ENCODE measurements at regions not wholly inside any gene's neighbourhood (a gene's known extent, or its start where the extent isn't known, plus 50 kb on each side); places are given as distances from the start of the nearest gene placed in this dataset.

DNA sequence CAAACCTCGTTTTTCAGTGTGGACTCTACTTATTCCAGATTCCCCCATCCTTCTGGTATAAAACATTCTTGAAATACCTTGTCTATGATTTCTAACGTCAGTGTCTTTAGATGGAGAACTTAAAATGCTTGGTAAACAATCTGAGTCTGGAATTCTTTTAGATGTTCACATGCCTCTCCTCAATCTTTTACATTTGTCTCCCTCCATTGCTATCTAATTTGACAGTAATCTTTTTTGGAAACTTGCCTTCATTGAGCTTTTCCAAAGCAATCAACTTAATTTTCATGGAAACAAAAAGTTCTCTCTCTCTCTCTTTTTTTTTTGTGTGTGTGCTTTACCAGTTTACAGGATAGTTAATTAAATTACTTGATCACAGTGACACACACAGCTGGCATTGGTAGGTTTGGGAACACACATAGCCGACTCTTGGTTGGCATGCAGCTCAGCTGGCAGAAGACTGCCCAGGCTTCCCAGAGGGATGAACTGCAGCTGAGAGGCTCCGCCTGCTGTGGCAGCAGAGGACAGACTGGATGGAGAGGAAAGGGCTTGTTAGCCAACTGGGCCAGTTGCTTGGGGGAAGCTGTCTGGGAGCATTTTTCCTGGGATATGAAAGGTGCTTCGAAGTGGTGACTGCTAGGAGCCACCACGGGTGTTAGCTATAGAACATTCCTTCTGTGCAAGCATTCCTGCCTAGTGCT, 271.3 kb downstream of the ZSWIM6 start:
- no peak for TF ChIP-seq RFX5 (IDR thresholded peaks at IDR 0.05; ENCODE audit: borderline replicate concordance, low read depth, low read length)
- no peak for TF ChIP-seq EP300 (IDR thresholded peaks at IDR 0.05; ENCODE audit: borderline replicate concordance in 1 of 2, low read depth in 2 of 2, low read length in 2 of 2)
- TF ChIP-seq BCL11A (IDR thresholded peaks at IDR 0.05; ENCODE audit: low read depth in 2 of 2, low read length in 2 of 2), result no peak
- TF ChIP-seq, protein P1, sequence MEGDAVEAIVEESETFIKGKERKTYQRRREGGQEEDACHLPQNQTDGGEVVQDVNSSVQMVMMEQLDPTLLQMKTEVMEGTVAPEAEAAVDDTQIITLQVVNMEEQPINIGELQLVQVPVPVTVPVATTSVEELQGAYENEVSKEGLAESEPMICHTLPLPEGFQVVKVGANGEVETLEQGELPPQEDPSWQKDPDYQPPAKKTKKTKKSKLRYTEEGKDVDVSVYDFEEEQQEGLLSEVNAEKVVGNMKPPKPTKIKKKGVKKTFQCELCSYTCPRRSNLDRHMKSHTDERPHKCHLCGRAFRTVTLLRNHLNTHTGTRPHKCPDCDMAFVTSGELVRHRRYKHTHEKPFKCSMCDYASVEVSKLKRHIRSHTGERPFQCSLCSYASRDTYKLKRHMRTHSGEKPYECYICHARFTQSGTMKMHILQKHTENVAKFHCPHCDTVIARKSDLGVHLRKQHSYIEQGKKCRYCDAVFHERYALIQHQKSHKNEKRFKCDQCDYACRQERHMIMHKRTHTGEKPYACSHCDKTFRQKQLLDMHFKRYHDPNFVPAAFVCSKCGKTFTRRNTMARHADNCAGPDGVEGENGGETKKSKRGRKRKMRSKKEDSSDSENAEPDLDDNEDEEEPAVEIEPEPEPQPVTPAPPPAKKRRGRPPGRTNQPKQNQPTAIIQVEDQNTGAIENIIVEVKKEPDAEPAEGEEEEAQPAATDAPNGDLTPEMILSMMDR (IDR thresholded peaks at IDR 0.05; ENCODE audit: control extremely low read depth in 1 of 3, insufficient read depth in 1 of 3, low read depth in 1 of 3, low read length in 3 of 3), result peak in 1 of 3 experiments; percentile 11; a peak in 1 of 4 replicates
- no peak for TF ChIP-seq BRCA1 (IDR thresholded peaks at IDR 0.05; ENCODE audit: low read depth, low read length)
